Natural killer cell treated with Interleukin-12 subunit alpha and Interleukin-12 subunit beta and Interleukin-15 and Interleukin-18, amount 100 ng/mL, for 72 hours (primary cell): ENCODE measurements at regions not wholly inside any gene's neighbourhood (a gene's known extent, or its start where the extent isn't known, plus 50 kb on each side); places are given as distances from the start of the nearest gene placed in this dataset.

Source experiments
- ATAC-seq, 2 donors: fragments of 150-1000 bp; cut with Tn5 transposase in 1 of 2; sonication (Bioruptor Pico), chemical (Tn5 transposase) in 1 of 2; 2 replicates each; pipeline ENCODE4 v1.10.0; 2021
- DNase-seq: peaks from one replicate; pipeline ENCODE4 v3.0.0; 2022; ENCODE audit warnings: low spot score
- H3K27ac Mint-ChIP-seq, 2 donors: 1 replicate in 1 of 2; 2 replicates in 1 of 2; pipeline ENCODE4 v1.8.0; 2022; ENCODE audit warnings: mixed read lengths in 2 of 2, mild to moderate bottlenecking in 1 of 2, moderate library complexity in 1 of 2
- H3K27me3 Mint-ChIP-seq, 2 donors: 1 replicate in 1 of 2; 2 replicates in 1 of 2; pipeline ENCODE4 v1.8.0; 2022; ENCODE audit warnings: mixed read lengths in 2 of 2
- H3K36me3 Mint-ChIP-seq: one replicate; pipeline ENCODE4 v1.8.0; 2022; ENCODE audit warnings: mixed read lengths
- H3K4me1 Mint-ChIP-seq, 2 donors: 1 replicate in 1 of 2; 2 replicates in 1 of 2; pipeline ENCODE4 v1.8.0; 2022; ENCODE audit warnings: low read depth in 2 of 2, mixed read lengths in 2 of 2, mild to moderate bottlenecking in 1 of 2
- H3K4me3 Mint-ChIP-seq: one replicate; pipeline ENCODE4 v1.8.0; 2022; ENCODE audit warnings: mixed read lengths
- H3K9me3 Mint-ChIP-seq: 2 replicates; pipeline ENCODE4 v1.8.0; 2022; ENCODE audit warnings: mixed read lengths

DNA sequence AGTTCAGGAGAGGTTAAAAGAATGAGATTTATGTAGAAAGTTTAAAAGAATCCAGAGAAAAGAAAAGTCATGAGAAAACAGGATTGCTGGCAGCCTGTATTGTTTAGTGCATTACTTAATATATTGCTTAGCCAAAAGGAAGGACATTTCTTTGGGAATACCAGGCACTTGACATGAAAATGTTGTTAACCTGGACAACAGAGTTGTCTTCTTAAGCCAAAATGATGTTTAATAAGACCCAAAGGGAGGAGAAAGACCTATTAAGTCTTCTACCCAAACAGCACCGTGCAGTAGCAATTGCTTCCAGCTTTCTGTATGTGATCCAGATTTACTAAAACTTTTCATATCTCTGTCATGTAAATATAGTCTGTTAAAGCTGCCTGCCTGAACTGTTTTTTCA, 74.0 kb upstream of the PRLR start:
- Mint-ChIP-seq H3K36me3 (no peaks in the 10 kb centered on the region), H3K4me1 (no peaks in the 10 kb centered on the region), H3K4me3 (no peak overlapping the region), H3K27me3 (peaks cover 0 to 2% of the 10 kb centered on the region in 2 donors), H3K27ac (no peak overlapping the region), H3K9me3 (peaks cover 7% of the 10 kb centered on the region)
- no peak for DNase-seq
- no peak for ATAC-seq

DNA sequence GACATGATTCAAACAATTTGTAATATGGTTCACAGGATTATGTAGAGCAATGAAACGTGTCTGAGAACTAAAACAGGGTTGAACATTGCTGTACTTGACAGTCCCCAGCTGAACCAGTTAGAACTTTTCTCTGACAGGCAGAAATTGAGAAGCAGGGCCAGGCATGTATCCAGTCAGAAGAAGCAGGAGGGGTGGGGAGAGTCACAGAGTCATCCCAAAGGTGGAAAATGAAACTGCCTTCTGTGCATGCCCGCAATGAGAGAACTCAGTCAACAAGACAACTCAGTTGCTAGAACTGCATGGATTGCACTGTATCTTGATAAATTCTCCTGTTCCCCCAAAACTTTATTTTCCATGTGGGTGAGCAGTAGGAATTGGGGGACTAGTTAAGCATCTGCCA, 72.9 kb upstream of the PRLR start:
- Mint-ChIP-seq H3K27ac (no peak overlapping the region), H3K27me3 (peaks cover 0 to 2% of the 10 kb centered on the region in 2 donors), H3K9me3 (peaks cover 7% of the 10 kb centered on the region), H3K4me1 (no peaks in the 10 kb centered on the region), H3K4me3 (no peak overlapping the region), H3K36me3 (no peaks in the 10 kb centered on the region)
- ATAC-seq (no peak), DNase-seq (no peak)

DNA sequence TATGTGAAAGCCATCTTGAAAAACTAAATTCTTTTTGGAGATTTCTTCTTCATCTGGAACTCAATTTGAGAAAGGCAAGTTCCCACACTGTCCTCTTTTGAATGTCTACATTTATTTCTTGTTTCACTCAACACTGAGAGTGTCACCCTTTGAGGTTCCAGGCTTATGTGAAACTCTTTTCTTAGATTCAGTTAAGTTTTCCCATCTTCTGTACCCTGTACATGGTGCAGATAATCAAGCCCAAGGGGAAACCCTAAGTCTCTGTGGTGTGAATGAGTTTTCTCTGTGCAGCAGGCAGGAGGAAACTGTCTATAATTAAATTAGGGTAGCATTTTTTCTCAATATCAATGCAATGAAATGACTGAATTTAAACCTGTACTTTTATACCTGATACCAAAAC, 72.3 kb upstream of the PRLR start:
- no peak overlapping the region for H3K27ac Mint-ChIP-seq

DNA sequence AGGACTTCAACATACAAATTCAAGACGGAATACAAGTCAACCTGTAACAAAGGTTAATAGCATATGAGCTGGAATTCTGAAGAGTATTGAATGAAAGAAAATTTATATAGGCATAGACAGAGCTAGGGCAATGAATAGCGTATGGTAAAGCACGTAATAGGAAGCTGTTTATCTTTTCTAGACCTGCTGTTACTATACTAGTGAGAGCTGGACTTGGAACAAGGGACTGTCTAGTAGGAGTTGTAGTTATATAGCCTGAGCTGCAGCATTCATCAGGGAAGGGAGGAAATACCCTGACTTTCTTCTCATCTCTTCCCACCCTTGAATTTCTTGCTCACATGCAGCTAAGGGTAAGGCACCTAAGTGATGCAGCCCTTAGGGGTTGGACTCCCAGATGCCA, 67.5 kb upstream of the PRLR start:
- Mint-ChIP-seq H3K27me3 (peaks cover 0 to 2% of the 10 kb centered on the region in 2 donors), H3K9me3 (peaks cover 8% of the 10 kb centered on the region), H3K4me3 (no peak overlapping the region), H3K36me3 (no peaks in the 10 kb centered on the region), H3K27ac (no peak overlapping the region), H3K4me1 (no peaks in the 10 kb centered on the region)
- no peak for DNase-seq
- ATAC-seq = no peak

More for the DNA sequence above, 72.3 kb upstream of the PRLR start:
- H3K4me3 Mint-ChIP-seq = no peak overlapping the region
- no peaks in the 10 kb centered on the region for H3K4me1 Mint-ChIP-seq
- peaks cover 0 to 2% of the 10 kb centered on the region in 2 donors for H3K27me3 Mint-ChIP-seq
- H3K9me3 Mint-ChIP-seq = peaks cover 7% of the 10 kb centered on the region
- ATAC-seq (no peak), DNase-seq (no peak)
- no peaks in the 10 kb centered on the region for H3K36me3 Mint-ChIP-seq

DNA sequence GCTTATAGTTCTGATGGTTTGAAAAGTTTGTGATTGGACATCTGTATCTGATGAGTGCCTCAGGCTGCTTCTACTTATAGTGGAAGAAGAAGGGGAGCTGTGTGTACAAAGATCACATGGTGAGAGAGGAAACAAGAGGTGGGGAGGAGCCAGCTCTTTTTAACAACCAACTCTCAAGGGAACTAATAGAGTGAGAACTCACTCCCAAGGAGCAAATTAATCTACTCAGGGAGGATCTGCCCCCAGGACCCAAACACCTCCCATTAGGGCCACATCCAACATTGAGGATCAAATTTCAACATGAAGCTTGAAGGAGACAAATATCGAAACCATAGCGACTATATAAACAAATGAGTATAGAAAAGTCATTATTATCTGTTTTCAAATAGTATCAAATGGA, 64.7 kb upstream of the PRLR start:
- Mint-ChIP-seq H3K4me3 (no peak overlapping the region), H3K4me1 (no peaks in the 10 kb centered on the region), H3K27me3 (no peaks in the 10 kb centered on the region), H3K9me3 (peaks cover 5% of the 10 kb centered on the region), H3K27ac (no peak overlapping the region), H3K36me3 (no peaks in the 10 kb centered on the region)
- ATAC-seq = no peak
- no peak for DNase-seq

DNA sequence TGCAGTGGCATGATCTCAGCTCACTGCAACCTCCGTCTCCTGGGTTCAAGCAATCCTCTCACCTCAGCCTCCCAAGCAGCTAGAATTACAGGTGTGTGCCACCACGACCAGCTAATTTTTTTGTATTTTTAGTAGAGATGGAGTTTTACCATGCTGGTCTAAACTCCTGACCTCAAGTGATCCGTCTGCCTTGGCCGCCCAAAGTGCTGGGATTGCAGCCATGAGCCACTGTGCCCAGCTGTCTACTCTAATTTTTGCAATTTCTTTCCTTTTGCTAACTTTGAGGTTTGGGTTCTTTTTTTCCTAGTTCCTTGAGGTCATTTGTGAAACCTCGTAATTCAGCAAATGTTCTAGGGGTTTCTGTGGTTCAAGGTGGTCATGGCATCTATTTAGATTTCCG, 63.7 kb upstream of the PRLR start:
- Mint-ChIP-seq H3K36me3 (no peaks in the 10 kb centered on the region), H3K4me1 (no peaks in the 10 kb centered on the region), H3K9me3 (peaks cover 10% of the 10 kb centered on the region), H3K27me3 (no peaks in the 10 kb centered on the region), H3K27ac (no peak overlapping the region), H3K4me3 (no peak overlapping the region)
- DNase-seq (no peak), ATAC-seq (no peak)

DNA sequence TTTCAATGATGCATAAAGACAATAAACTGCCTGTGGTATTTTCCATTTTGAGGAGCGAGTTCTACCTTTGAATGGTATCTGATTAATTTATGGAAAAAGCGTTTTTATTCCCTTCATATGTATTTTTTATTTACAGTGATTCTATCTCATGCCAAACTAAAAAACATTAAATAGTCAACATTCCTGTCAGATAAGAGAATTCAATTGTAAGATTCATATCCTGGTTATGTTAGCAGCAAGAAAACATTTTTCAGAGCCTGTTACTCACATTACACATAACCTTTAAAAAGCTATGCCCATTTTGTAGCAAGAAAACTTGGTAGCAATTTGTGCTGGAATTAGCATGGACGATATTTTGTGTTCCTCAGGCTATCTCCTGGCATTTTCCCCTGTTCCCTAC, 55.1 kb upstream of the PRLR start:
- H3K4me3 Mint-ChIP-seq = no peak overlapping the region
- no peaks in the 10 kb centered on the region for H3K36me3 Mint-ChIP-seq

DNA sequence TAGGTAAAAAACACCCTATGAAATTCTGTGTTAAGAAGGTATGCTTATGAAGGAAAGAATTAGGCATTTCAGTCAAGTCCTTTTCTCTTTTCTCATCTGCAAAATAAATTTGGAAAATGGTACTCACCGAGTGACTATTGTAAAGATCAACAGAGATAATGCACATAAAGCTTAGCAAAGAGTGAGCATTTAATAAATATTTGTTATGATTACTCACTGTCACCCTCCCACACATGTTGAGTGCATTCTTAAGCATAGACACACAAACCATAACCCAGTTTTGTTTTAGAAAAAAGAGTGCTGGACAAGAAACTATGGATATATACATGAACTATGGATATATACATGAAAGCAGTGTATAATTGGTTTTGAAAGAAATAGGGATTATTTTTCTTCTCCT, 54.7 kb upstream of the PRLR start:
- H3K36me3 Mint-ChIP-seq = no peaks in the 10 kb centered on the region
- DNase-seq (no peak), ATAC-seq (no peak)
- H3K27ac Mint-ChIP-seq = no peak overlapping the region
- no peak overlapping the region for H3K4me3 Mint-ChIP-seq
- H3K27me3 Mint-ChIP-seq = no peaks in the 10 kb centered on the region
- peaks cover 18% of the 10 kb centered on the region for H3K9me3 Mint-ChIP-seq
- H3K4me1 Mint-ChIP-seq = no peaks in the 10 kb centered on the region

More for the DNA sequence above, 55.1 kb upstream of the PRLR start:
- Mint-ChIP-seq H3K27ac (no peak overlapping the region), H3K27me3 (no peaks in the 10 kb centered on the region), H3K4me1 (no peaks in the 10 kb centered on the region), H3K9me3 (peaks cover 18% of the 10 kb centered on the region)
- ATAC-seq = no peak
- no peak for DNase-seq

DNA sequence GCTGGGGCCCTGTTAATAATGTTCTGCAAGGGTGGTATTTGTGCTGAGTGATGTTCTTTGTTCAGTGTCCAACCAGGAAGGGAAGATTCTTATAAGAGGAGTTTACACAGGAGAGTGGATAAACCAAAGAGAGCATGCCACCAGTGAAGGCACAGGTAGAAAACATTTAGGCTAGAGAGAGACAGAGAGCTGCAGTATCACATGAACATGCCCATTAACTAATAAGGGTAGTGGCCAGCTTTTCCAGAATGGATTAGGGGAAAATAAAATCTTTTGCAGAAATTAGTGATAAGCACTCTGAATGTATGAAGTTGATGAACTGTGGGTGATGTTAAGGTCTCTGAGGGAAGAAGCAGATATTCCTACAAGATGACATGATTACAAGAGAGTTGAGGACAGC, 54.1 kb upstream of the PRLR start:
- no peaks in the 10 kb centered on the region for H3K36me3 Mint-ChIP-seq
- no peak overlapping the region for H3K4me3 Mint-ChIP-seq
- no peak for DNase-seq
- H3K4me1 Mint-ChIP-seq = no peaks in the 10 kb centered on the region
- no peaks in the 10 kb centered on the region for H3K27me3 Mint-ChIP-seq
- H3K27ac Mint-ChIP-seq = no peak overlapping the region
- H3K9me3 Mint-ChIP-seq = peaks cover 15% of the 10 kb centered on the region
- ATAC-seq = no peak

DNA sequence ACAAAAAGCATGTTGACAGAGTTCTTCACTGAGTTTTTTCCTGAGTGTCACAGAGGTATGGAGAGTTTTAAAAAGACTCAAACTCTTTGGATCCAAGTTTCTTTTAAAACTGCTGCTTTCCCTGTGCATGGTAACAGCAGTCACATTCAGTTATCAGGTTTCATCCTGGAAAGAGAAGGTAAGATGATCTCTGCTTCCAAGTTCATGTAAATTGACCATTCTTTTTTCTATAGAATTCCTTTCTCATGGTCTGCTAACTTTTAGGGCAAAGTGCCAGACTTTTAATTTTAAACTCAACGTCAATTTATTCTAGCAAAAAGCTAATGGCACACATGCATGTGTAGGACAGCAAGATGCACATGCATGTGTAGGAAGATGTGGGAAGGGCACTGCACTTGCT, 52.5 kb upstream of the PRLR start:
- no peak for DNase-seq
- H3K9me3 Mint-ChIP-seq = peaks cover 9% of the 10 kb centered on the region
- no peaks in the 10 kb centered on the region for H3K4me1 Mint-ChIP-seq
- H3K4me3 Mint-ChIP-seq = no peak overlapping the region
- no peak overlapping the region for H3K27ac Mint-ChIP-seq
- no peaks in the 10 kb centered on the region for H3K27me3 Mint-ChIP-seq
- H3K36me3 Mint-ChIP-seq = no peaks in the 10 kb centered on the region
- ATAC-seq = no peak

DNA sequence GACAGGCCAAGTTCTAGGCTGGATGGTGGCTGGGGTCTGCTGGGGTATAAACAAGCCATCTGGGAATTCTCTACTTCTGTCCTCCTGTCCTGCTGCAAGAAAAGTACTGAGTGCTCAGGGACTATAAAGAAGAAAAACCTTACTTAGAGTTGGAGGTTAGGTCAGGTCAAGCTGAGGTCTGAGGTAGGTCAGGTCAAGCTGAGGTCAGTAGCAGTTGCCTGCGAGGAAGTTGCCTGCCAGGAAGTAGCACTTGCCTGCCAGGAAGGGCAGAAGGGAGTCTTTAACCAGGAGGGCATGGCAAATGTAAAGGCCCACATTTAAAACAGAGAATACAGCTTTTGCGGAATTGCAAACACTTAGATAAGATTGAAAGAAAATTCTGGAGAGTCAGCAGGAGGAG, 51.3 kb upstream of the PRLR start:
- H3K9me3 Mint-ChIP-seq = peaks cover 5% of the 10 kb centered on the region
- H3K27me3 Mint-ChIP-seq = no peaks in the 10 kb centered on the region
- no peaks in the 10 kb centered on the region for H3K4me1 Mint-ChIP-seq
- no peaks in the 10 kb centered on the region for H3K36me3 Mint-ChIP-seq
- H3K4me3 Mint-ChIP-seq = no peak overlapping the region
- no peak overlapping the region for H3K27ac Mint-ChIP-seq
- DNase-seq (no peak), ATAC-seq (no peak)
